ENCODE measurements at regions not wholly inside any gene's neighbourhood (a gene's known extent, or its start where the extent isn't known, plus 50 kb on each side); places are given as distances from the start of the nearest gene placed in this dataset.

DNA sequence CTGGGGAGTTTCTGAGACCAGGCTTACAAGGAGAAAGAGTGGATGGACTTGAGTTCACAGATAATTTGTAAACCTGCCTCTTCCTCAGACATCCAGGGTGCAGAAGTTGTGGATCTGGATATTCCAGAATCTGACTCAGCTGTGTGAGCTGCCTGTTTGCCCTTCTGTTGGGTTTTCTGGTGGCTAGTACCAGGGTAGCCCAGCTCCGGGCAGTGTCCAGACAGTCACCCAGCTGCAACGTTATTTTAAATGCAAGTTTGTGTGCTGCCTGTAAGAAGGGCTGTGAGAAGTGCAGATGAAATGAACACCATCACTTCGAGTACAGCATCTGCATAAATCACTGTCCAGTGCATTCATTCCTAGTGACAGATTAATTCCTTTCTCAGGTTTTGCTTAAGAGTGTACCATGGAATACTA, 1053.0 kb downstream of the TUSC7 start:
- 0 to 30% methylated on average over 1 to 3 of the region's 3 CpGs for WGBS, 2 donors
- intact Hi-C loops (cut with DNase I) = no loop called here
- H3K9me3 ChIP-seq = no peaks in the 10 kb centered on the region
- no peaks in the 10 kb centered on the region for H3K36me3 ChIP-seq
- H3K27ac ChIP-seq = no peak overlapping the region
- no peak for DNase-seq
- no peak overlapping the region for H3K4me3 ChIP-seq
- H3K4me1 ChIP-seq = peaks cover 0 to 13% (median 0%) of the 10 kb centered on the region in 3 donors
- no peaks in the 10 kb centered on the region for H3K27me3 ChIP-seq
- TF ChIP-seq, protein P1, sequence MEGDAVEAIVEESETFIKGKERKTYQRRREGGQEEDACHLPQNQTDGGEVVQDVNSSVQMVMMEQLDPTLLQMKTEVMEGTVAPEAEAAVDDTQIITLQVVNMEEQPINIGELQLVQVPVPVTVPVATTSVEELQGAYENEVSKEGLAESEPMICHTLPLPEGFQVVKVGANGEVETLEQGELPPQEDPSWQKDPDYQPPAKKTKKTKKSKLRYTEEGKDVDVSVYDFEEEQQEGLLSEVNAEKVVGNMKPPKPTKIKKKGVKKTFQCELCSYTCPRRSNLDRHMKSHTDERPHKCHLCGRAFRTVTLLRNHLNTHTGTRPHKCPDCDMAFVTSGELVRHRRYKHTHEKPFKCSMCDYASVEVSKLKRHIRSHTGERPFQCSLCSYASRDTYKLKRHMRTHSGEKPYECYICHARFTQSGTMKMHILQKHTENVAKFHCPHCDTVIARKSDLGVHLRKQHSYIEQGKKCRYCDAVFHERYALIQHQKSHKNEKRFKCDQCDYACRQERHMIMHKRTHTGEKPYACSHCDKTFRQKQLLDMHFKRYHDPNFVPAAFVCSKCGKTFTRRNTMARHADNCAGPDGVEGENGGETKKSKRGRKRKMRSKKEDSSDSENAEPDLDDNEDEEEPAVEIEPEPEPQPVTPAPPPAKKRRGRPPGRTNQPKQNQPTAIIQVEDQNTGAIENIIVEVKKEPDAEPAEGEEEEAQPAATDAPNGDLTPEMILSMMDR (IDR thresholded peaks at IDR 0.05) = no peak
- no peak for TF ChIP-seq POLR2A (IDR thresholded peaks at IDR 0.05)

DNA sequence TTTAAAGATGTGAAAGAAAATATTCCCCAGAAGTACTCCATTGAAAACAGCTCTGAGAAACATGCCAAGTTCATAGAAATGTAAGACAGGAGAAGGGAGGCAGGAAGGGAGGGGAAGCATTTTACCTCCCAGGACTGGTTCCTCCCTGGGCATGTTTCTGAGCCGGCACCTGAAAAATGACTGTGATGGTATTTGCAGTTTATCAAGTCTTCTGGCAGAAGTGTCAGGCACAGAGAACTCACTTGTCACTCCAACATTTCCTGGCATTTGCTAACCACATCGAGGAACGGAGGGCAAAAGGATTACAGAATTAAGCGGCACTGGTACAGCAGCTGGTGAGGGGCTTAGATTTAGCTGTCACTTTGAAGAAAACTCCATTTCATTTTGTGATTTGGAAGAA, 1054.0 kb downstream of the TUSC7 start:
- H3K27me3 ChIP-seq = no peaks in the 10 kb centered on the region
- DNase-seq = no peak
- no peak overlapping the region for H3K27ac ChIP-seq
- H3K9me3 ChIP-seq = no peaks in the 10 kb centered on the region
- peaks cover 0 to 13% (median 0%) of the 10 kb centered on the region in 3 donors for H3K4me1 ChIP-seq
- TF ChIP-seq, protein P1 (IDR thresholded peaks at IDR 0.05) = no peak
- TF ChIP-seq POLR2A (IDR thresholded peaks at IDR 0.05) = no peak
- intact Hi-C loops (cut with DNase I) = no loop called here
- no peak overlapping the region for H3K4me3 ChIP-seq
- no peaks in the 10 kb centered on the region for H3K36me3 ChIP-seq
- 15 to 25% methylated on average over 4 of the region's 4 CpGs for WGBS, 2 donors

DNA sequence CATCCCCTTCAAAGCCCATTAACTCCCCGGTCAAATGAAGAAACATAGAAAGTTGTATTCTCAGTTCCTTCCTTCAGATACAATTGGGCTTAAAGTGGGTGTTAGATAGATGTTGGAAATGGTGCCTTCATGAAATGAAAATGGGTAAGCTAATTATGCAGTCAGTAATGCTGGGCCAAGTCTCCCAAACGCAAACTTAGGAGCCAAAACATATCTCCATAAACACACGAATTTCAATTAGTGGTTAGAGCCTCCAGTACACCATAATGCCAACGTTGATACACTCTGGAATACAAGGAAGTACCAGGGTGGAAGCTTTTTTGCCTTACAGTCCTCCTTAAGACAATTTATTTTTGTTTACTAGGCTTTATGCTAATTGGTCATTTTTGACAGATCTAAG, 1059.0 kb downstream of the TUSC7 start:
- WGBS, 2 donors = 57 to 61% methylated on average over 4 of the region's 4 CpGs
- Histone ChIP-seq H3K9me3 (no peaks in the 10 kb centered on the region), H3K4me3 (no peak overlapping the region), H3K4me1 (no peaks in the 10 kb centered on the region), H3K36me3 (no peaks in the 10 kb centered on the region), H3K27ac (no peak overlapping the region), H3K27me3 (no peaks in the 10 kb centered on the region)
- no peak for DNase-seq
- no peak for TF ChIP-seq POLR2A (IDR thresholded peaks at IDR 0.05)
- TF ChIP-seq, protein P1 (IDR thresholded peaks at IDR 0.05) = no peak
- intact Hi-C loops (cut with DNase I) = no loop called here

DNA sequence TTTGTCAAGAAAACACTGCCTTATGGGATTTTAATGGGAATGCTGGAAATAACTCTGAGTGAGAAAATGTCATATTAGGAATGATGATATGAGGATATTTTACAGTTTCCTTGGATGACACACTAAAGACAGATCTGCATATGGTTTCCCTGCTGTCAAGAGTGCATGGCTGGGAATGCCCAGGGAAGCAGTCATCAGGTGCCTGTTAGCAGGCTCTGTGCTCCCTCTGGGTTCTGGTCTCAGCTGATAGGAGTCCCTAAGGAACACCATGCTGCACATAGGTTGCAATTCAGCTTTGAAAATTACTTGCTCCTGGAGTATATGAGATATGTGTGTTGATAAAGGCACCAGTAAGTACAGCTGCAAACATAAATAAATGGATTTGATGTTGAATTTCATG, 1064.6 kb downstream of the TUSC7 start:
- Histone ChIP-seq H3K9me3 (no peaks in the 10 kb centered on the region), H3K4me1 (no peaks in the 10 kb centered on the region), H3K36me3 (no peaks in the 10 kb centered on the region), H3K27me3 (no peaks in the 10 kb centered on the region), H3K27ac (no peak overlapping the region), H3K4me3 (no peak overlapping the region)
- no peak for DNase-seq
- TF ChIP-seq POLR2A (IDR thresholded peaks at IDR 0.05) = no peak
- TF ChIP-seq, protein P1 (IDR thresholded peaks at IDR 0.05) = no peak
- intact Hi-C loops (cut with DNase I) = no loop called here

DNA sequence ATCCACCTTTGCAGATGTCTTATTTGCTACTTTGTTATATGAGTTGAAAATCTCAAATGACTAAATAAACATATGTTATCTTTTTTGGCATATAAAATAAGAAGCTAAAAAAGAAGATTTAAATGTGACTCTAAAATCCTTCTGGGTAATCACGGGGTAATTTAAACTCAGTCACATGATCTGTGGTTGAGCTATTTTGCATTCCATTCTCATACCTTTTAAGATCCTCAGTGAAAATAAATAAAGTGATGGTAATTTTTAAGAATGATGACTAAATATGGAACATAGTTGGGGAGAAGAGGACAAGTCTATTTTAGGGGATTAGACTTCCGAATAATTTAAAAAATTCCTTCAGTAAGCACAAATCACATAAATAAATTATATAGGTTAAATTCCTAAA, 1076.8 kb downstream of the TUSC7 start:
- H3K27me3 ChIP-seq = no peaks in the 10 kb centered on the region
- no peaks in the 10 kb centered on the region for H3K9me3 ChIP-seq
- no peak for DNase-seq
- no peaks in the 10 kb centered on the region for H3K36me3 ChIP-seq
- TF ChIP-seq POLR2A (IDR thresholded peaks at IDR 0.05) = no peak
- TF ChIP-seq, protein P1 (IDR thresholded peaks at IDR 0.05) = no peak
- intact Hi-C loops (cut with DNase I) = no loop called here
- H3K27ac ChIP-seq = no peak overlapping the region
- 67 to 72% methylated on average over 2 of the region's 2 CpGs for WGBS, 2 donors
- H3K4me3 ChIP-seq = no peak overlapping the region
- H3K4me1 ChIP-seq = no peaks in the 10 kb centered on the region
